Liver (tissue), 8 donors: ENCODE measurements at regions not wholly inside any gene's neighbourhood (a gene's known extent, or its start where the extent isn't known, plus 50 kb on each side); places are given as distances from the start of the nearest gene placed in this dataset.
A peak's percentile ranks its signal among the peaks of the same experiment; 100 is the strongest.

Experiments used
- DNase-seq: peaks from one replicate; pipeline ENCODE4 v3.0.0-alpha.2; 2017; ENCODE audit warnings: low spot score
- H3K27ac ChIP-seq, 2 donors: one replicate each; pipeline ENCODE4 v1.7.0; 2013; ENCODE audit warnings: inconsistent platforms in 2 of 2, low read length in 2 of 2, control low read depth in 1 of 2, low read depth in 1 of 2, mild to moderate bottlenecking in 1 of 2
- H3K27me3 ChIP-seq, 4 donors: one replicate each; pipeline versions ENCODE4 v1.6.1 to v1.7.0; 2013; ENCODE audit warnings: low read length in 3 of 4, inconsistent platforms in 1 of 4, mild to moderate bottlenecking in 1 of 4, moderate library complexity in 1 of 4; ENCODE audit not compliant: control insufficient read depth in 4 of 4, insufficient read depth in 4 of 4
- H3K36me3 ChIP-seq, 4 donors: one replicate each; pipeline versions ENCODE4 v1.6.1 to v1.7.0; 2013; ENCODE audit warnings: low read length in 3 of 4, mild to moderate bottlenecking in 3 of 4, low read depth in 1 of 4, moderate library complexity in 1 of 4; ENCODE audit not compliant: control insufficient read depth in 4 of 4, insufficient read depth in 3 of 4
- H3K4me1 ChIP-seq, 4 donors: one replicate each; pipeline versions ENCODE4 v1.6.1 to v1.7.0; 2013; ENCODE audit warnings: low read length in 3 of 4, mild to moderate bottlenecking in 3 of 4, moderate library complexity in 1 of 4; ENCODE audit not compliant: control insufficient read depth in 4 of 4, insufficient read depth in 4 of 4
- H3K4me3 ChIP-seq, 3 donors: one replicate each; pipeline versions ENCODE4 v1.6.1 to v1.7.0; 2013; ENCODE audit warnings: low read length in 3 of 3, control low read depth in 1 of 3, low read depth in 1 of 3, mild to moderate bottlenecking in 1 of 3
- H3K9ac ChIP-seq, 2 donors: one replicate each; pipeline ENCODE4 v1.7.0; 2013; ENCODE audit warnings: low read length in 2 of 2, mild to moderate bottlenecking in 2 of 2, moderate library complexity in 2 of 2, control low read depth in 1 of 2, low read depth in 1 of 2
- H3K9me3 ChIP-seq, 4 donors: one replicate each; pipeline versions ENCODE4 v1.6.1 to v1.7.0; 2013; ENCODE audit warnings: low read length in 3 of 4; ENCODE audit not compliant: control insufficient read depth in 4 of 4
- EGR1 ChIP-seq, 2 donors: IDR thresholded peaks; 2 replicates each; pipeline ENCODE4 v1.6.1; 2016 to 2018; ENCODE audit warnings: antibody characterized with exemption in 2 of 2, low read depth in 2 of 2
- FOXA1 ChIP-seq: IDR thresholded peaks from 2 replicates; pipeline ENCODE4 v1.6.1; 2016; ENCODE audit warnings: antibody characterized with exemption
- FOXA2 ChIP-seq: IDR thresholded peaks from 2 replicates; pipeline ENCODE4 v1.6.1; 2016; ENCODE audit warnings: antibody characterized with exemption
- GABPA ChIP-seq, 2 donors: IDR thresholded peaks in 1 of 2; conservative IDR thresholded peaks in 1 of 2; 2 replicates each; pipeline ENCODE4 v1.6.1; 2016; ENCODE audit warnings: antibody characterized with exemption in 2 of 2, mild to moderate bottlenecking in 1 of 2, moderate library complexity in 1 of 2
- HNF4A ChIP-seq, 2 donors: conservative IDR thresholded peaks; 2 replicates each; pipeline ENCODE4 v1.6.1; 2016; ENCODE audit warnings: antibody characterized with exemption in 2 of 2, mild to moderate bottlenecking in 2 of 2
- JUND ChIP-seq, 2 donors: IDR thresholded peaks; 2 replicates each; pipeline ENCODE4 v1.6.1; 2016; ENCODE audit warnings: antibody characterized with exemption in 2 of 2
- NR2F2 ChIP-seq: IDR thresholded peaks from 2 replicates; pipeline ENCODE4 v1.6.1; 2016; ENCODE audit warnings: antibody characterized with exemption
- RAD21 ChIP-seq, 2 donors: IDR thresholded peaks; 2 replicates each; pipeline ENCODE4 v1.6.1; 2016; ENCODE audit warnings: antibody characterized with exemption in 2 of 2, mild to moderate bottlenecking in 2 of 2
- RXRA ChIP-seq, 2 donors: IDR thresholded peaks; 2 replicates each; pipeline ENCODE4 v1.6.1; 2017 to 2018; ENCODE audit warnings: antibody characterized with exemption in 2 of 2, mild to moderate bottlenecking in 1 of 2
- SP1 ChIP-seq: IDR thresholded peaks from 2 replicates; pipeline ENCODE4 v1.6.1; 2018; ENCODE audit warnings: antibody characterized with exemption, mild to moderate bottlenecking
- TAF1 ChIP-seq: conservative IDR thresholded peaks from 2 replicates; pipeline ENCODE4 v1.6.1; 2016; ENCODE audit warnings: antibody characterized with exemption, mild to moderate bottlenecking
- YY1 ChIP-seq: IDR thresholded peaks from 2 replicates; pipeline ENCODE4 v1.6.1; 2016; ENCODE audit warnings: antibody characterized with exemption, mild to moderate bottlenecking
- WGBS: extraction: QIAGEN DNeasy Blood & Tissue Kit; methylation state at CpG from one replicate; pipeline ENCODE4 v1.1.7; 2013; 5-methylcytosine and 5-hydroxymethylcytosine counted together
- TF ChIP-seq, protein P1 (sequence below): fragments of 150-350 bp; IDR thresholded peaks from 2 replicates; pipeline ENCODE4 v1.5.1; 2017; ENCODE audit warnings: improper control_type of control experiment, low read depth, low read length; ENCODE audit not compliant: missing input control
- TF ChIP-seq, protein P2 (sequence below): IDR thresholded peaks from 2 replicates; pipeline ENCODE4 v1.6.1; 2016; ENCODE audit warnings: antibody characterized with exemption
- TF ChIP-seq, protein P3 (sequence below): IDR thresholded peaks from 2 replicates; pipeline ENCODE4 v1.6.1; 2016; ENCODE audit warnings: antibody characterized with exemption
- TF ChIP-seq, protein P4 (sequence below): IDR thresholded peaks from 2 replicates; pipeline ENCODE4 v1.6.1; 2016; ENCODE audit warnings: antibody characterized with exemption
- TF ChIP-seq, protein P5 (sequence below): IDR thresholded peaks from 2 replicates; pipeline ENCODE4 v1.6.1; 2016; ENCODE audit warnings: antibody characterized with exemption, mild to moderate bottlenecking
- donor health status: healthy.
- donor health status: healthy.
- donor health status: healthy.
- donor health status: healthy.
- donor health status: healthy.

DNA sequence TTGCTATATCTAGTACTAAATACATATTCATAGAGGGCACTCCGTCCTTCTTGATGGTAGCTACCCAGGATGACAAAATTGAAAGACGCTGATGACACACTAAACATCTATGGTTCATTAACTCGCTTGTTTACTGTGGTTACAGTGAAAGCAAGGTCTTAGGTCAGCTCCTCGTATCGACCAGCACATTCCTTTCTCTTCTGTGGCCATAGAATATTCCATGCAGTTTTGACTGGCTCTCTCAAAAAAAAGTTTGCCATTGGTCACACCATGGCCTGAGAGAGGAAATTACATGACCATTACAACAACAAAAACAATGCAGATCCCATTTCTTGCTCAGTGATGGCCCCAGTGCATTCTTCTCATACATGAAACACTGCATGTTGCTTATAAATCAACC, 411.4 kb upstream of the SOX5 start:
- DNase-seq: no peak
- Histone ChIP-seq H3K4me1 (peaks cover 0 to 24% (median 4%) of the 10 kb centered on the region in 4 donors), H3K27me3 (no peaks in the 10 kb centered on the region), H3K27ac (no peak overlapping the region), H3K4me3 (no peak overlapping the region), H3K9ac (no peak overlapping the region), H3K9me3 (no peaks in the 10 kb centered on the region), H3K36me3 (no peaks in the 10 kb centered on the region)
- TF ChIP-seq TAF1 (no peak), HNF4A (conservative IDR thresholded peaks at IDR 0.05) (peak in 1 of 2 donors; percentile 36), RAD21 (IDR thresholded peaks at IDR 0.05) (peak in 1 of 2 donors; percentile 22), EGR1 (IDR thresholded peaks at IDR 0.05; ENCODE audit: low read depth in 2 of 2) (no peak), JUND (IDR thresholded peaks at IDR 0.05) (no peak), GABPA (IDR thresholded peaks at IDR 0.05 in 1 of 2, conservative IDR thresholded peaks at IDR 0.05 in 1 of 2) (no peak), YY1 (no peak), SP1 (peak; percentile 45), FOXA1 (no peak), FOXA2 (peak; percentile 15), RXRA (IDR thresholded peaks at IDR 0.05) (peak in 1 of 2 donors; percentile 28), NR2F2 (peak; percentile 70)
- TF ChIP-seq, protein P1, sequence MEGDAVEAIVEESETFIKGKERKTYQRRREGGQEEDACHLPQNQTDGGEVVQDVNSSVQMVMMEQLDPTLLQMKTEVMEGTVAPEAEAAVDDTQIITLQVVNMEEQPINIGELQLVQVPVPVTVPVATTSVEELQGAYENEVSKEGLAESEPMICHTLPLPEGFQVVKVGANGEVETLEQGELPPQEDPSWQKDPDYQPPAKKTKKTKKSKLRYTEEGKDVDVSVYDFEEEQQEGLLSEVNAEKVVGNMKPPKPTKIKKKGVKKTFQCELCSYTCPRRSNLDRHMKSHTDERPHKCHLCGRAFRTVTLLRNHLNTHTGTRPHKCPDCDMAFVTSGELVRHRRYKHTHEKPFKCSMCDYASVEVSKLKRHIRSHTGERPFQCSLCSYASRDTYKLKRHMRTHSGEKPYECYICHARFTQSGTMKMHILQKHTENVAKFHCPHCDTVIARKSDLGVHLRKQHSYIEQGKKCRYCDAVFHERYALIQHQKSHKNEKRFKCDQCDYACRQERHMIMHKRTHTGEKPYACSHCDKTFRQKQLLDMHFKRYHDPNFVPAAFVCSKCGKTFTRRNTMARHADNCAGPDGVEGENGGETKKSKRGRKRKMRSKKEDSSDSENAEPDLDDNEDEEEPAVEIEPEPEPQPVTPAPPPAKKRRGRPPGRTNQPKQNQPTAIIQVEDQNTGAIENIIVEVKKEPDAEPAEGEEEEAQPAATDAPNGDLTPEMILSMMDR: no peak
- TF ChIP-seq, protein P2, sequence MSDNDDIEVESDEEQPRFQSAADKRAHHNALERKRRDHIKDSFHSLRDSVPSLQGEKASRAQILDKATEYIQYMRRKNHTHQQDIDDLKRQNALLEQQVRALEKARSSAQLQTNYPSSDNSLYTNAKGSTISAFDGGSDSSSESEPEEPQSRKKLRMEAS: no peak
- 31% methylated on average over 5 of the region's 5 CpGs for WGBS

DNA sequence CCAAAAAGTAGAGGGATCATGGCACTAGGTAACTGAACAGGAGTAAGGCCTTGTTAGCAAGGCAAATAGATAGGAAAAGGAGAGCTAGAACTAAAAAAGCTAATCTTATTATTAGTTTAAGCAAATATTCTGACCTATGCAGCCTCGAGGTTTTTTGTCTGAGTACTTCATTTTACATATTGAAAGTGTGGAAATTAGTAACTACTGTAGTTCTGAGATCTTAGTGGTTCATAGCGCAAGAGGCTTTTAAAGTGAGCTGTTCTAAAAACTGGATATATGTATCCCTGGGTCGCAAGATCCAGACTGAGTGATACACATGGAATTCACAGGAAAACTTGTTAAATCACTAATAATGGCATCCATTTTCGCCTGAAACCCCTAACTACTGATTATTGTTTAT, 411.0 kb upstream of the SOX5 start:
- no peak overlapping the region for H3K9ac ChIP-seq
- H3K27ac ChIP-seq: no peak overlapping the region
- H3K4me3 ChIP-seq: no peak overlapping the region
- H3K4me1 ChIP-seq: peaks cover 0 to 24% (median 4%) of the 10 kb centered on the region in 4 donors
- no peak for TF ChIP-seq GABPA (IDR thresholded peaks at IDR 0.05 in 1 of 2, conservative IDR thresholded peaks at IDR 0.05 in 1 of 2)
- no peak for TF ChIP-seq SP1
- TF ChIP-seq, protein P3, sequence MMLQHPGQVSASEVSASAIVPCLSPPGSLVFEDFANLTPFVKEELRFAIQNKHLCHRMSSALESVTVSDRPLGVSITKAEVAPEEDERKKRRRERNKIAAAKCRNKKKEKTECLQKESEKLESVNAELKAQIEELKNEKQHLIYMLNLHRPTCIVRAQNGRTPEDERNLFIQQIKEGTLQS: no peak
- TF ChIP-seq FOXA2: no peak
- no peak for TF ChIP-seq YY1
- TF ChIP-seq EGR1 (IDR thresholded peaks at IDR 0.05; ENCODE audit: low read depth in 2 of 2): no peak
- TF ChIP-seq NR2F2: no peak
- no peak for TF ChIP-seq FOXA1
- no peak for TF ChIP-seq JUND (IDR thresholded peaks at IDR 0.05)
- TF ChIP-seq, protein P4, sequence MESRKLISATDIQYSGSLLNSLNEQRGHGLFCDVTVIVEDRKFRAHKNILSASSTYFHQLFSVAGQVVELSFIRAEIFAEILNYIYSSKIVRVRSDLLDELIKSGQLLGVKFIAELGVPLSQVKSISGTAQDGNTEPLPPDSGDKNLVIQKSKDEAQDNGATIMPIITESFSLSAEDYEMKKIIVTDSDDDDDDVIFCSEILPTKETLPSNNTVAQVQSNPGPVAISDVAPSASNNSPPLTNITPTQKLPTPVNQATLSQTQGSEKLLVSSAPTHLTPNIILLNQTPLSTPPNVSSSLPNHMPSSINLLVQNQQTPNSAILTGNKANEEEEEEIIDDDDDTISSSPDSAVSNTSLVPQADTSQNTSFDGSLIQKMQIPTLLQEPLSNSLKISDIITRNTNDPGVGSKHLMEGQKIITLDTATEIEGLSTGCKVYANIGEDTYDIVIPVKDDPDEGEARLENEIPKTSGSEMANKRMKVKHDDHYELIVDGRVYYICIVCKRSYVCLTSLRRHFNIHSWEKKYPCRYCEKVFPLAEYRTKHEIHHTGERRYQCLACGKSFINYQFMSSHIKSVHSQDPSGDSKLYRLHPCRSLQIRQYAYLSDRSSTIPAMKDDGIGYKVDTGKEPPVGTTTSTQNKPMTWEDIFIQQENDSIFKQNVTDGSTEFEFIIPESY: no peak
- TF ChIP-seq, protein P5, sequence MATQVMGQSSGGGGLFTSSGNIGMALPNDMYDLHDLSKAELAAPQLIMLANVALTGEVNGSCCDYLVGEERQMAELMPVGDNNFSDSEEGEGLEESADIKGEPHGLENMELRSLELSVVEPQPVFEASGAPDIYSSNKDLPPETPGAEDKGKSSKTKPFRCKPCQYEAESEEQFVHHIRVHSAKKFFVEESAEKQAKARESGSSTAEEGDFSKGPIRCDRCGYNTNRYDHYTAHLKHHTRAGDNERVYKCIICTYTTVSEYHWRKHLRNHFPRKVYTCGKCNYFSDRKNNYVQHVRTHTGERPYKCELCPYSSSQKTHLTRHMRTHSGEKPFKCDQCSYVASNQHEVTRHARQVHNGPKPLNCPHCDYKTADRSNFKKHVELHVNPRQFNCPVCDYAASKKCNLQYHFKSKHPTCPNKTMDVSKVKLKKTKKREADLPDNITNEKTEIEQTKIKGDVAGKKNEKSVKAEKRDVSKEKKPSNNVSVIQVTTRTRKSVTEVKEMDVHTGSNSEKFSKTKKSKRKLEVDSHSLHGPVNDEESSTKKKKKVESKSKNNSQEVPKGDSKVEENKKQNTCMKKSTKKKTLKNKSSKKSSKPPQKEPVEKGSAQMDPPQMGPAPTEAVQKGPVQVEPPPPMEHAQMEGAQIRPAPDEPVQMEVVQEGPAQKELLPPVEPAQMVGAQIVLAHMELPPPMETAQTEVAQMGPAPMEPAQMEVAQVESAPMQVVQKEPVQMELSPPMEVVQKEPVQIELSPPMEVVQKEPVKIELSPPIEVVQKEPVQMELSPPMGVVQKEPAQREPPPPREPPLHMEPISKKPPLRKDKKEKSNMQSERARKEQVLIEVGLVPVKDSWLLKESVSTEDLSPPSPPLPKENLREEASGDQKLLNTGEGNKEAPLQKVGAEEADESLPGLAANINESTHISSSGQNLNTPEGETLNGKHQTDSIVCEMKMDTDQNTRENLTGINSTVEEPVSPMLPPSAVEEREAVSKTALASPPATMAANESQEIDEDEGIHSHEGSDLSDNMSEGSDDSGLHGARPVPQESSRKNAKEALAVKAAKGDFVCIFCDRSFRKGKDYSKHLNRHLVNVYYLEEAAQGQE: no peak
- no peak for TF ChIP-seq RXRA (IDR thresholded peaks at IDR 0.05)
- TF ChIP-seq, protein P2: no peak
- TF ChIP-seq TAF1: no peak
- DNase-seq: no peak
- H3K36me3 ChIP-seq: no peaks in the 10 kb centered on the region
- H3K9me3 ChIP-seq: no peaks in the 10 kb centered on the region
- H3K27me3 ChIP-seq: no peaks in the 10 kb centered on the region
- WGBS: 73% methylated on average over 4 of the region's 4 CpGs
